HFFc6 (cell line): ENCODE measurements at regions not wholly inside any gene's neighbourhood (a gene's known extent, or its start where the extent isn't known, plus 50 kb on each side); places are given as distances from the start of the nearest gene placed in this dataset.

ENCODE experiments used
- DNase-seq: peaks from one replicate; pipeline ENCODE4 v3.0.0-alpha.2; 2018
- H3K27ac Mint-ChIP-seq: 2 replicates; pipeline ENCODE4 v1.8.0; 2020; ENCODE audit warnings: mild to moderate bottlenecking, mixed read lengths
- H3K27me3 Mint-ChIP-seq: 2 replicates; pipeline ENCODE4 v1.8.0; 2021; ENCODE audit warnings: mild to moderate bottlenecking, moderate library complexity, mixed read lengths; ENCODE audit not compliant: insufficient read depth
- H3K36me3 Mint-ChIP-seq: 2 replicates; pipeline ENCODE4 v1.8.0; 2021; ENCODE audit warnings: low read depth, mixed read lengths
- H3K4me1 Mint-ChIP-seq: 2 replicates; pipeline ENCODE4 v1.8.0; 2020; ENCODE audit warnings: low read depth, mixed read lengths
- H3K4me3 Mint-ChIP-seq: 2 replicates; pipeline ENCODE4 v1.8.0; 2020; ENCODE audit warnings: mild to moderate bottlenecking, moderate library complexity, mixed read lengths
- H3K9me3 Mint-ChIP-seq: 2 replicates; pipeline ENCODE4 v1.8.0; 2020; ENCODE audit warnings: mild to moderate bottlenecking, mixed read lengths
- TF ChIP-seq, protein P1 (sequence below): fragments of 200-600 bp; sonication (generic); IDR thresholded peaks from 2 replicates; pipeline ENCODE4 v1.5.0; 2021; ENCODE audit warnings: antibody characterized with exemption, mild to moderate bottlenecking

DNA sequence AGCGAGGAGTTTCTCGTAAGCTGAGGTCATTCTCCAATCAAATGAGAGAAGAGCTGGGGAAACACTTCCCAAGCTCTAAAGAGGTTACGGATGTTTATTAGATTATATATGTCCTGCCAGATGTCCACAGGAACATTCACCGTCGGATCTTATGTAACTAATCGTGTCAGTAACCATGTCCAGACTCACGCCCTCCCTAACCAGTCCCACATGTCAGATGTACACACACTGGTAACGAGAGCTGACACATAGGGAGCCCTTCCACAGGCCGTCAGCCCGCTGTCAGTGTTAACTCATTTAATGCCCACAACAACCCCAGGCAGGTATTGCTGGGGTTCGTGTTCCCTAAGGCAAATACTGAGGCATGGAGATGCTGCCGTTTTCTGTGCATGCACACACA lies 223.7 kb upstream of the RTL1 start:
- peaks cover 32% of the 10 kb centered on the region for H3K27me3 Mint-ChIP-seq
- no peak overlapping the region for H3K4me3 Mint-ChIP-seq
- no peak overlapping the region for H3K27ac Mint-ChIP-seq
- no peak for DNase-seq
- H3K9me3 Mint-ChIP-seq, result no peaks in the 10 kb centered on the region; the same call in 1 of the 2 replicates
- no peaks in the 10 kb centered on the region for H3K36me3 Mint-ChIP-seq
- TF ChIP-seq, protein P1, sequence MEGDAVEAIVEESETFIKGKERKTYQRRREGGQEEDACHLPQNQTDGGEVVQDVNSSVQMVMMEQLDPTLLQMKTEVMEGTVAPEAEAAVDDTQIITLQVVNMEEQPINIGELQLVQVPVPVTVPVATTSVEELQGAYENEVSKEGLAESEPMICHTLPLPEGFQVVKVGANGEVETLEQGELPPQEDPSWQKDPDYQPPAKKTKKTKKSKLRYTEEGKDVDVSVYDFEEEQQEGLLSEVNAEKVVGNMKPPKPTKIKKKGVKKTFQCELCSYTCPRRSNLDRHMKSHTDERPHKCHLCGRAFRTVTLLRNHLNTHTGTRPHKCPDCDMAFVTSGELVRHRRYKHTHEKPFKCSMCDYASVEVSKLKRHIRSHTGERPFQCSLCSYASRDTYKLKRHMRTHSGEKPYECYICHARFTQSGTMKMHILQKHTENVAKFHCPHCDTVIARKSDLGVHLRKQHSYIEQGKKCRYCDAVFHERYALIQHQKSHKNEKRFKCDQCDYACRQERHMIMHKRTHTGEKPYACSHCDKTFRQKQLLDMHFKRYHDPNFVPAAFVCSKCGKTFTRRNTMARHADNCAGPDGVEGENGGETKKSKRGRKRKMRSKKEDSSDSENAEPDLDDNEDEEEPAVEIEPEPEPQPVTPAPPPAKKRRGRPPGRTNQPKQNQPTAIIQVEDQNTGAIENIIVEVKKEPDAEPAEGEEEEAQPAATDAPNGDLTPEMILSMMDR, result no peak
- H3K4me1 Mint-ChIP-seq, result no peaks in the 10 kb centered on the region

GRCh38 chr14:101128478-101129321 lies 225.2 kb upstream of the RTL1 start:
- TF ChIP-seq, protein P1, result no peak
- Mint-ChIP-seq H3K27ac (no peak overlapping the region), H3K36me3 (no peaks in the 10 kb centered on the region), H3K4me1 (no peaks in the 10 kb centered on the region), H3K27me3 (peaks cover 26% of the 10 kb centered on the region), H3K4me3 (no peak overlapping the region), H3K9me3 (no peaks in the 10 kb centered on the region; the same call in 1 of the 2 replicates)
- DNase-seq, result no peak

DNA sequence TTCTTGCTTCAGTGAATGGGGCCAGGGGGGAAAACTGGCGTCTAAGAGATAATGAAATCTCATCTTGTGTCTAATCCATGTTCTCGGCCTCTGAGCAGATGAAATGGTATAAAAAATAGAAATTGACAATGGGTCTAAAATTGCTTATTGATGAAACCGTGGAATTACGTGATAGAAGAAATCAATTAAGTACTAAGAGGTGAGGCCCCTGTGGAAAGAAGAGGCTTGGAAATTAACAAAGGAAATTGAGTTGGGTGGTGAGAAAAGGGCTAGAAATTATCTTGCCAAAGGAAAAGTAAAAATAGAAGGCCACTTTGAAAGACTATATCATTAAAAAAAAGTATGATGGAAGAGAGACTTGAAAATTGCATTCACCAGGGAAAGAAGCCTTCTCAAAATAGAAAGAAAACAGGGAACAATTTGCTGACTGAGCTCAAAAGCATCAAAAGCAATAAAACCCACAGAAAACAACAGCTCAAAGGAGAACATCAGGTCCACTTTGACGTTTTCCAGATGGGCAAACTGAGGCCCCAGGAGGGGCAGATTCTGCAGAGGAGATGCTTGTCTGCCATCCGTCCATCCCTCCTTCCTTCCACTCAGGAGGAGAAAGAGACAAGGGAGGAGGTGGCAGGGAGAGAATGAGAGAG lies 226.1 kb upstream of the RTL1 start:
- no peak overlapping the region for H3K27ac Mint-ChIP-seq
- H3K4me3 Mint-ChIP-seq, result no peak overlapping the region
- peaks cover 20% of the 10 kb centered on the region for H3K27me3 Mint-ChIP-seq
- TF ChIP-seq, protein P1, result no peak
- no peaks in the 10 kb centered on the region for H3K4me1 Mint-ChIP-seq
- no peaks in the 10 kb centered on the region for H3K36me3 Mint-ChIP-seq
- DNase-seq, result no peak
- no peaks in the 10 kb centered on the region; the same call in 1 of the 2 replicates for H3K9me3 Mint-ChIP-seq

- Mint-ChIP-seq H3K9me3 (no peaks in the 10 kb centered on the region; the same call in 1 of the 2 replicates), H3K4me3 (no peak overlapping the region), H3K36me3 (no peaks in the 10 kb centered on the region), H3K27ac (no peak overlapping the region), H3K4me1 (no peaks in the 10 kb centered on the region), H3K27me3 (peaks cover 26% of the 10 kb centered on the region)
- no peak for DNase-seq
- TF ChIP-seq, protein P1, result no peak
Observed at GRCh38 chr14:101130861-101131260, 227.3 kb upstream of the RTL1 start.

DNA sequence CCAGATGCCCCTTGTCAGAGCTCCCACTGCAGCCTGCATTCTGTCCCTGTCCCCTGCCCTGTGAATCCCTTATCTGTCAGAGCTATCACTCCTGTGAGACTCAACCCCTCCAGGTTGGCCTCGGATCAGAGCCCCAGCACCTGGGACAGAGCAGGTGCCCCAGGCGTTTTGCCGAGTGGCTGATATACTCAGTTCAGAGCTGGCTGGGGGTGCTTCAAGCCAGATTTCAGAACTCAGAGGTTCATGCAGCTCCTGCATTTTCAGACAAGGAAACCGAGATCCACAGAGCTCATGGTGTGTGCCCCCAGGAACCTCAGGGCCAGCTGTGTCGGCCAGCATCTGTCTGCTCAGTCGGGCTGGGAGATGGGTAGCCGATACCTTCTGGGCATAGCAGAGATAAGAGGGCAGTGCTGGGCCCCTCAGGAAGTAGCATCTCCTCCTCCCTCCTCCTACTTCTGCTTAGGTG lies 228.0 kb upstream of the RTL1 start:
- no peak for DNase-seq
- no peaks in the 10 kb centered on the region for H3K36me3 Mint-ChIP-seq
- no peaks in the 10 kb centered on the region; the same call in 1 of the 2 replicates for H3K9me3 Mint-ChIP-seq
- TF ChIP-seq, protein P1, result no peak
- peaks cover 26% of the 10 kb centered on the region for H3K27me3 Mint-ChIP-seq
- H3K27ac Mint-ChIP-seq, result no peak overlapping the region
- H3K4me3 Mint-ChIP-seq, result no peak overlapping the region
- no peaks in the 10 kb centered on the region for H3K4me1 Mint-ChIP-seq
